NCI-H2029 (cell line): ENCODE measurements at regions not wholly inside any gene's neighbourhood (a gene's known extent, or its start where the extent isn't known, plus 50 kb on each side); places are given as distances from the start of the nearest gene placed in this dataset.
"Not testable (repeated sequence)": the region's sequence is repeated elsewhere in the genome, so short reads cannot be mapped to it uniquely, and the experiment has no call there.

Experiments used
- DNase-seq: peaks from one replicate; lab custom pipeline; 2025; lab: John Stamatoyannopoulos, UW

GRCh38 chr16:88200896-88201185 lies 181.9 kb upstream of the ZNF469 start:
- no peak for DNase-seq

- not testable (repeated sequence) for DNase-seq
Observed at GRCh38 chr16:88201611-88202010, 181.1 kb upstream of the ZNF469 start.

- DNase-seq = no peak
Observed at GRCh38 chr16:88202207-88202745, 180.5 kb upstream of the ZNF469 start.

- not testable (repeated sequence) for DNase-seq
Observed at GRCh38 chr16:88202856-88203681, 179.7 kb upstream of the ZNF469 start.

- not testable (repeated sequence) for DNase-seq
Observed at GRCh38 chr16:88204131-88205110, 178.3 kb upstream of the ZNF469 start.

- DNase-seq = not testable (repeated sequence)
Observed at GRCh38 chr16:88205482-88205881, 177.3 kb upstream of the ZNF469 start.

GRCh38 chr16:88206006-88206405 lies 176.8 kb upstream of the ZNF469 start:
- not testable (repeated sequence) for DNase-seq

- DNase-seq = not testable (repeated sequence)
Observed at GRCh38 chr16:88206516-88206915, 176.2 kb upstream of the ZNF469 start.

GRCh38 chr16:88208112-88208511 lies 174.6 kb upstream of the ZNF469 start:
- no peak for DNase-seq

GRCh38 chr16:88208776-88209175 lies 174.0 kb upstream of the ZNF469 start:
- DNase-seq = not testable (repeated sequence)

- DNase-seq = not testable (repeated sequence)
Observed at GRCh38 chr16:88209579-88209978, 173.2 kb upstream of the ZNF469 start.

GRCh38 chr16:88213937-88214336 lies 168.8 kb upstream of the ZNF469 start:
- not testable (repeated sequence) for DNase-seq

- not testable (repeated sequence) for DNase-seq
Observed at GRCh38 chr16:88221001-88221761, 161.6 kb upstream of the ZNF469 start.

GRCh38 chr16:88223696-88224095 lies 159.1 kb upstream of the ZNF469 start:
- not testable (repeated sequence) for DNase-seq

- not testable (repeated sequence) for DNase-seq
Observed at GRCh38 chr16:88224131-88224898, 158.4 kb upstream of the ZNF469 start.

GRCh38 chr16:88225640-88226230 lies 157.0 kb upstream of the ZNF469 start:
- DNase-seq = not testable (repeated sequence)

GRCh38 chr16:88226302-88226701 lies 156.5 kb upstream of the ZNF469 start:
- not testable (repeated sequence) for DNase-seq

- DNase-seq = not testable (repeated sequence)
Observed at GRCh38 chr16:88227026-88227721, 155.6 kb upstream of the ZNF469 start.

GRCh38 chr16:88227722-88228482 lies 154.9 kb upstream of the ZNF469 start:
- not testable (repeated sequence) for DNase-seq
